PC-9 (cell line): ENCODE measurements at regions not wholly inside any gene's neighbourhood (a gene's known extent, or its start where the extent isn't known, plus 50 kb on each side); places are given as distances from the start of the nearest gene placed in this dataset.

ENCODE experiments used
- BruUV-seq: library from RNA; stranded (reverse); fragments of 400-500 nt; replicated peaks from 2 replicates; lab custom pipeline; 2021; lab: Mats Ljungman, UMichigan
- CTCF ChIA-PET: fragments of 300-600 bp; sonication (Branson Sonifier 250); formaldehyde crosslinking; loops from one replicate; lab custom pipeline; 2022; ENCODE audit warnings: antibody characterized with exemption; lab: Charles Lee
- POLR2A ChIA-PET: fragments of 300-600 bp; sonication (Branson Sonifier 250); formaldehyde crosslinking; loops from one replicate; lab custom pipeline; 2022; ENCODE audit warnings: antibody characterized with exemption; ENCODE audit not compliant: unreplicated experiment; lab: Charles Lee
- DNase-seq, 2 experiments: peaks; one replicate each; pipeline versions ENCODE4 v3.0.0 to v3.0.0-alpha.2; 2015 to 2022; ENCODE audit warnings: mixed read lengths in 1 of 2
- H2AFZ ChIP-seq: fragments of 200-600 bp; sonication (generic); 2 replicates; pipeline ENCODE4 v1.8.1; 2017; ENCODE audit warnings: antibody characterized with exemption
- H3F3A ChIP-seq: fragments of 200-600 bp; sonication (generic); 2 replicates; pipeline ENCODE4 v1.8.1; 2017; ENCODE audit warnings: antibody characterized with exemption, mild to moderate bottlenecking, low read depth; ENCODE audit not compliant: insufficient read depth
- H3K27ac ChIP-seq: fragments of 200-600 bp; sonication (generic); 2 replicates; pipeline ENCODE4 v1.6.1; 2016; ENCODE audit warnings: mixed run types
- H3K27me3 ChIP-seq: fragments of 200-600 bp; sonication (generic); 2 replicates; pipeline ENCODE4 v1.6.1; 2016; ENCODE audit warnings: low read depth, mixed run types; ENCODE audit not compliant: insufficient read depth
- H3K36me3 ChIP-seq: fragments of 200-600 bp; sonication (generic); 2 replicates; pipeline ENCODE4 v1.6.1; 2016; ENCODE audit warnings: low read depth, mixed run types
- H3K4me1 ChIP-seq: fragments of 200-600 bp; sonication (generic); replicated peaks from 2 replicates; pipeline ENCODE4 v1.6.1; 2016; ENCODE audit warnings: mixed run types; ENCODE audit not compliant: insufficient read depth
- H3K4me2 ChIP-seq: fragments of 200-600 bp; sonication (generic); 2 replicates; pipeline ENCODE4 v1.6.1; 2017; ENCODE audit warnings: mixed run types
- H3K4me3 ChIP-seq: fragments of 200-600 bp; sonication (generic); 2 replicates; pipeline ENCODE4 v1.6.1; 2016; ENCODE audit warnings: mixed run types
- H3K79me2 ChIP-seq: fragments of 200-600 bp; sonication (generic); 2 replicates; pipeline ENCODE4 v1.6.1; 2017; ENCODE audit warnings: low read depth, mixed run types
- H3K9me2 ChIP-seq: fragments of 200-600 bp; sonication (generic); 2 replicates; pipeline ENCODE4 v1.8.1; 2017; ENCODE audit warnings: mild to moderate bottlenecking; ENCODE audit not compliant: insufficient read depth
- H3K9me3 ChIP-seq: fragments of 200-600 bp; sonication (generic); 2 replicates; pipeline ENCODE4 v1.8.1; 2016; ENCODE audit warnings: low read depth; ENCODE audit not compliant: insufficient read depth
- H4K20me1 ChIP-seq: fragments of 200-600 bp; sonication (generic); 2 replicates; pipeline ENCODE4 v1.8.1; 2017; ENCODE audit not compliant: insufficient read depth
- CTCF ChIP-seq: fragments of 200-600 bp; sonication (generic); conservative IDR thresholded peaks from 2 replicates; pipeline ENCODE4 v1.6.1; 2017; ENCODE audit warnings: mixed run types, antibody characterized with exemption, mild to moderate bottlenecking, moderate library complexity
- EZH2 ChIP-seq: fragments of 200-600 bp; sonication (generic); IDR thresholded peaks from 2 replicates; pipeline ENCODE4 v1.8.0; 2017; ENCODE audit warnings: antibody characterized with exemption, low read depth
- intact Hi-C: fragments of 100-400 bp; cut with micrococcal nuclease; formaldehyde crosslinking; loops from one replicate; pipeline ENCODE4 v1.10.0; 2022; ENCODE audit not compliant: unreplicated experiment

- ChIA-PET CTCF (no interaction called here), POLR2A (no interaction called here)
- Histone ChIP-seq H3F3A (no peaks in the 10 kb centered on the region), H3K9me3 (no peaks in the 10 kb centered on the region), H3K9me2 (no peaks in the 10 kb centered on the region), H3K4me2 (no peak overlapping the region), H2AFZ (no peak overlapping the region), H3K36me3 (no peaks in the 10 kb centered on the region), H3K27me3 (no peaks in the 10 kb centered on the region), H3K79me2 (no peaks in the 10 kb centered on the region), H3K4me3 (no peak overlapping the region), H3K27ac (no peak overlapping the region), H3K4me1 (0 out of 2 replicates have a peak, but pooled peaks cover 6% of the 10 kb centered on the region), H4K20me1 (no peaks in the 10 kb centered on the region)
- no peak for TF ChIP-seq EZH2
- no peak for TF ChIP-seq CTCF
- DNase-seq = no peak
- no TSS peak for BruUV-seq
- intact Hi-C loops = no loop called here
These were observed 457.4 kb upstream of the MANEA start for GRCh38 chr6:95119927-95120326.

GRCh38 chr6:95120984-95121383 lies 456.4 kb upstream of the MANEA start:
- intact Hi-C loops = no loop called here
- Histone ChIP-seq H3K27me3 (no peaks in the 10 kb centered on the region), H2AFZ (no peak overlapping the region), H3K4me2 (no peak overlapping the region), H3K4me1 (0 out of 2 replicates have a peak, but pooled peaks cover 6% of the 10 kb centered on the region), H4K20me1 (no peaks in the 10 kb centered on the region), H3K36me3 (no peaks in the 10 kb centered on the region), H3F3A (no peaks in the 10 kb centered on the region), H3K27ac (no peak overlapping the region), H3K9me3 (no peaks in the 10 kb centered on the region), H3K4me3 (no peak overlapping the region), H3K9me2 (no peaks in the 10 kb centered on the region), H3K79me2 (no peaks in the 10 kb centered on the region)
- no peak for DNase-seq
- BruUV-seq = no TSS peak
- TF ChIP-seq EZH2 (no peak), CTCF (no peak)
- POLR2A ChIA-PET = no interaction called here
- CTCF ChIA-PET = no interaction called here

GRCh38 chr6:95127261-95127660 lies 450.1 kb upstream of the MANEA start:
- no peaks in the 10 kb centered on the region for H3K9me3 ChIP-seq
- TF ChIP-seq EZH2 = no peak
- TF ChIP-seq CTCF = no peak
- BruUV-seq = no TSS peak
- H3K27ac ChIP-seq = no peak overlapping the region
- H2AFZ ChIP-seq = no peak overlapping the region
- CTCF ChIA-PET = no interaction called here
- no peak overlapping the region for H3K4me3 ChIP-seq
- no peaks in the 10 kb centered on the region for H3K36me3 ChIP-seq
- no peaks in the 10 kb centered on the region for H3F3A ChIP-seq
- no peak for DNase-seq
- H3K79me2 ChIP-seq = no peaks in the 10 kb centered on the region
- H4K20me1 ChIP-seq = no peaks in the 10 kb centered on the region
- POLR2A ChIA-PET = no interaction called here
- H3K4me1 ChIP-seq = no peaks in the 10 kb centered on the region
- H3K4me2 ChIP-seq = no peak overlapping the region
- H3K9me2 ChIP-seq = no peaks in the 10 kb centered on the region
- intact Hi-C loops = no loop called here
- no peaks in the 10 kb centered on the region for H3K27me3 ChIP-seq
